ENCODE measurements at regions not wholly inside any gene's neighbourhood (a gene's known extent, or its start where the extent isn't known, plus 50 kb on each side); places are given as distances from the start of the nearest gene placed in this dataset.

- Histone ChIP-seq H3K4me1 (ENCODE audit: insufficient read depth, low read length, poor library complexity, severe bottlenecking) (no peaks in the 10 kb centered on the region), H3K79me2 (ENCODE audit: insufficient read depth, low read depth, low read length) (no peaks in the 10 kb centered on the region), H3K36me3 (ENCODE audit: insufficient read depth, low read length) (no peaks in the 10 kb centered on the region), H3K9me3 (ENCODE audit: low read length) (no peaks in the 10 kb centered on the region), H2AFZ (ENCODE audit: low read length) (no peak overlapping the region), H4K20me1 (ENCODE audit: insufficient read depth, low read length) (no peaks in the 10 kb centered on the region), H3K9me2 (ENCODE audit: insufficient read depth, low read length) (no peaks in the 10 kb centered on the region), H3K4me2 (ENCODE audit: low read length) (no peak overlapping the region), H3K27ac (ENCODE audit: low read depth, low read length, poor library complexity, severe bottlenecking) (no peak overlapping the region), H3K4me3 (ENCODE audit: low read depth, low read length, poor library complexity, severe bottlenecking) (no peak overlapping the region)
- peak; percentile 48 for DNase-seq (ENCODE audit: low spot score)
- TF ChIP-seq CTCF (conservative IDR thresholded peaks at IDR 0.05; ENCODE audit: low read length) = peak; percentile 86
- TF ChIP-seq EZH2phosphoT487 (IDR thresholded peaks at IDR 0.05; ENCODE audit: borderline replicate concordance, low read depth, low read length) = no peak
- intact Hi-C loops (cut with micrococcal nuclease; ENCODE audit: unreplicated experiment) = loop anchor here (5.0 to 10.0 kb wide), 2 partner anchors 227 to 444 kb away; no protein-coding TSS in a partner anchor
- BruUV-seq (replicated peaks) = no TSS peak
- ChIA-PET CTCF (ENCODE audit: unreplicated experiment) (no interaction called here), POLR2A (interaction anchor here (0.7 kb wide), 1 partner anchor 93 kb away, joined by 3 read pairs; no protein-coding TSS in a partner anchor)
Measured at GRCh38 chr12:5200278-5201087, 156.8 kb downstream of the KCNA5 start.

GRCh38 chr12:5201554-5202218, 158.0 kb downstream of the KCNA5 start:
- Histone ChIP-seq H3K27ac (ENCODE audit: low read depth, low read length, poor library complexity, severe bottlenecking) (no peak overlapping the region), H3K79me2 (ENCODE audit: insufficient read depth, low read depth, low read length) (no peaks in the 10 kb centered on the region), H4K20me1 (ENCODE audit: insufficient read depth, low read length) (no peaks in the 10 kb centered on the region), H3K4me2 (ENCODE audit: low read length) (no peak overlapping the region), H3K9me2 (ENCODE audit: insufficient read depth, low read length) (no peaks in the 10 kb centered on the region), H2AFZ (ENCODE audit: low read length) (no peak overlapping the region), H3K9me3 (ENCODE audit: low read length) (no peaks in the 10 kb centered on the region), H3K4me3 (ENCODE audit: low read depth, low read length, poor library complexity, severe bottlenecking) (no peak overlapping the region), H3K36me3 (ENCODE audit: insufficient read depth, low read length) (no peaks in the 10 kb centered on the region), H3K4me1 (ENCODE audit: insufficient read depth, low read length, poor library complexity, severe bottlenecking) (no peaks in the 10 kb centered on the region)
- BruUV-seq (replicated peaks) = no TSS peak
- POLR2A ChIA-PET = no interaction called here
- DNase-seq (ENCODE audit: low spot score) = no peak
- CTCF ChIA-PET (ENCODE audit: unreplicated experiment) = no interaction called here
- TF ChIP-seq EZH2phosphoT487 (IDR thresholded peaks at IDR 0.05; ENCODE audit: borderline replicate concordance, low read depth, low read length) = no peak
- no peak for TF ChIP-seq CTCF (conservative IDR thresholded peaks at IDR 0.05; ENCODE audit: low read length)
- intact Hi-C loops (cut with micrococcal nuclease; ENCODE audit: unreplicated experiment) = loop anchor here (5.0 to 10.0 kb wide), 2 partner anchors 226 to 443 kb away; no protein-coding TSS in a partner anchor

- TF ChIP-seq EZH2phosphoT487 (IDR thresholded peaks at IDR 0.05; ENCODE audit: borderline replicate concordance, low read depth, low read length) (no peak), CTCF (conservative IDR thresholded peaks at IDR 0.05; ENCODE audit: low read length) (no peak)
- ChIA-PET POLR2A (no interaction called here), CTCF (ENCODE audit: unreplicated experiment) (no interaction called here)
- Histone ChIP-seq H3K9me3 (ENCODE audit: low read length) (no peaks in the 10 kb centered on the region), H3K36me3 (ENCODE audit: insufficient read depth, low read length) (no peaks in the 10 kb centered on the region), H3K9me2 (ENCODE audit: insufficient read depth, low read length) (no peaks in the 10 kb centered on the region), H3K4me1 (ENCODE audit: insufficient read depth, low read length, poor library complexity, severe bottlenecking) (no peaks in the 10 kb centered on the region), H4K20me1 (ENCODE audit: insufficient read depth, low read length) (no peaks in the 10 kb centered on the region), H3K27ac (ENCODE audit: low read depth, low read length, poor library complexity, severe bottlenecking) (no peak overlapping the region), H3K4me2 (ENCODE audit: low read length) (no peak overlapping the region), H3K79me2 (ENCODE audit: insufficient read depth, low read depth, low read length) (no peaks in the 10 kb centered on the region), H2AFZ (ENCODE audit: low read length) (no peak overlapping the region), H3K4me3 (ENCODE audit: low read depth, low read length, poor library complexity, severe bottlenecking) (no peak overlapping the region)
- intact Hi-C loops (cut with micrococcal nuclease; ENCODE audit: unreplicated experiment) = loop anchor here (5.0 to 10.0 kb wide), 2 partner anchors 224 to 442 kb away; no protein-coding TSS in a partner anchor
- BruUV-seq (replicated peaks) = no TSS peak
- no peak for DNase-seq (ENCODE audit: low spot score)
Measured at GRCh38 chr12:5203274-5203673, 159.6 kb downstream of the KCNA5 start.

Measured in OCI-LY7 (cell line).